GM18505 (cell line): ENCODE measurements at regions not wholly inside any gene's neighbourhood (a gene's known extent, or its start where the extent isn't known, plus 50 kb on each side); places are given as distances from the start of the nearest gene placed in this dataset.

Experiments
- ATAC-seq: cut with Tn5 transposase; IDR thresholded peaks from one replicate; pipeline ENCODE4 v1.9.1; 2021; ENCODE audit not compliant: unreplicated experiment
- POLR2A ChIP-seq: IDR thresholded peaks from 4 replicates; pipeline ENCODE4 v1.6.1; 2011; ENCODE audit warnings: borderline replicate concordance; ENCODE audit not compliant: insufficient read depth, insufficient read length; ENCODE audit errors: extremely low read depth

DNA sequence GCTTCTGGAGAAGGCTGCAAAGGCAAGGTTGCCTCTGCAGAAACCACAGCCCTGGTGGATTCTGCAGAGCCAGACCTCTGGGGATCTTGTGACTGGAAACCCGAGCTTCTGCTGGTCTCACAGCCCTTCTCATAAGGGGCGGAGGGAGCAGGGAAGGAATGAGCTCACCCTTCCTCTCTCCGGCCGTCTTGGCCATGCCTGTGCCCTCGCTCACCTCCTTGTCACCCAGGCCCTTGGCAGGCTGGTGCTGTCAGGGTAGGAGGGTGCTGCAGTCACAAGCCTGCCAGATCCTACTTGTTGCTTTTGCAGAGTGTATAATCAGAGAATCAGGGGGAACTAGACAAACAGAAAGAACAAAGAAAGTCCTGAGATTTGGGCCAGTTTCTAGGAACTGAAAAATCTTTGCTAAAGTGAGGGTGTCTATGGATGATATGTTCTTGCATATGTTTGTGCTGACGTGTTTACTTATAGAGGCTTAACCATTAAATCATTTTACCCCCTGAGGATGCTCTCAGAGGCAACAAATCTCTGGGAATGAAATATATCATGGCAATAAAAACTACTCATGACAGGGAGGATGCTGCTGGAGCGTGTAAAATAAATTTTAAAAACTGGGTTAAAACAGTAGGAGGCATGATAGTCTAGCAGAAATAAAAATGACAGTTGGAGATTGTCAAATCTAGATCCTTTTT lies 244.9 kb upstream of the SOX4 start:
- ATAC-seq, result no peak
- no peak for TF ChIP-seq POLR2A

DNA sequence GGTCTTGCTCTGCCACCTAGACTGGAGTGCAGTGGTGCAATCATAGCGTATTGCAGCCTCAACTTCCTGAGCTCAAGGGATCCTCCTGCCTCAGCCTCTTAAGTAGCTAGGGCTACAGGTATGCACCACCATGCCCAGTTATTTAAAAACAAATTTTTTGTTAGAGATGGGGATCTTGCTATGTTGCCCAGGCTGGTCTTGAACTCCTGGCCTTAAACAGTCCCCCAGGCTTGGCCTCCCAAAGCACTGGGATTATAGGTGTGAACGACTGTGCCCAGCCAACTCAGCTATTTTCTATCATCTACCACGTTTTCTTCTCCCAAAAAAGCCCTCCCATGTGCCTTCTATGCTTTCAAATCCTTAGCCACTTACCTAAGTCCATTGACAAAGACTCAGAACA lies 243.7 kb upstream of the SOX4 start:
- no peak for ATAC-seq
- no peak for TF ChIP-seq POLR2A

DNA sequence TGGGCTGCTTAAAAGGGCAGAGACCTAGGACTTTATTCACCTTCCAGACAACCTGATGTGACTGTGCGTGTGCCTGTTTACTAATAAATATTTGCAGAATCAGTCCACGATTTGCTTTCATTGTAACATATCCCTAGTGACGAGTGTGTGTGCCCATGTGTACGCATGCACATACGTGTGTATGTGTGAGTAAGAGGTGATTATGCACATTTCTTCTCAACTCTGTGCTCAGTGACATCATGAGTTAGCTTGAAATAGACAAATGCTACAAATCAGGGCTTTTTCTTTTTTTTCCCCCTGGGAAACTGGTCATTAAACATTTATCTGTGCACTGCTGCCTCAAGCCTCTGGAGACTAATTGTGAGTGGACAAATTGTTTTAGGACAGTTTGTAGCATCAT lies 242.6 kb upstream of the SOX4 start:
- TF ChIP-seq POLR2A, result no peak
- no peak for ATAC-seq

DNA sequence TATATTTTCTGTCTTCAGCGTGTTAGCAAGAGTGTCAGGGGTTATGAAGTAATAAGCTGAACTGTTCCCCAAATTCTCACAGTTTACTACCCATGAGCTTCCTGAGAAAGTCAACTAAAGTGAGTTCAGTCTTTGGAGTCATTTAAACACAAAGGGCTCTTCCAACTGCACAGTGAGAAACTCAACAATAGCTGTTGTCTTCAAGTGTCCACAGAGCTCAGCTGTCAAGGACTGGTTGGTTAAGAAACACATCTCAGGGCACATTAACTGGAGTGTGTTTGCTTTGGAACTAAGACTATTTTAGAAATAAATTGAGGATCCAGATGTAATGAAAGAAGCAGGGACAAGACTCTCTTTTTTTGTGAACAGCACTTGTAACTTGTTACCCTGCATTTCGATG lies 241.4 kb upstream of the SOX4 start:
- TF ChIP-seq POLR2A, result no peak
- no peak for ATAC-seq

DNA sequence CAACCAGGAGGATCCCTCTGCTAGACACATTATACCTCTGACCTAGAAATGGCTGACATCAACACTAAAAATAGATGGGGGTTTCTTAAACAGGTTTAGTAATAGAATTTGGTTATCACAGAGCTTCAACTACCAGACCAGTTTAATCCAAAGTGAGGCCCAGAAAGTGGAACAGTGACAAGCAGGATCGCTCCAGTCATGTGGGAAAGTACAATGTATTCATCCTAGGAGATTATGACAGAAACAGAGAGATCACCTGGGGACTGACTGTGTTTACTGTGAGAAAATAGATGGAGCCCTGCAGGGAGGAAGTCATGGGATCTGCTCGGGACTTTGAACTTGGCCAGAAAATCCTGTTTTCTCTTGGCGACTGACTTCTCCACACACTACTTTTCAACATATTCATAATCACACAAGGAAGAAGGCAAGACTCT lies 238.7 kb upstream of the SOX4 start:
- ATAC-seq, result no peak
- no peak for TF ChIP-seq POLR2A

DNA sequence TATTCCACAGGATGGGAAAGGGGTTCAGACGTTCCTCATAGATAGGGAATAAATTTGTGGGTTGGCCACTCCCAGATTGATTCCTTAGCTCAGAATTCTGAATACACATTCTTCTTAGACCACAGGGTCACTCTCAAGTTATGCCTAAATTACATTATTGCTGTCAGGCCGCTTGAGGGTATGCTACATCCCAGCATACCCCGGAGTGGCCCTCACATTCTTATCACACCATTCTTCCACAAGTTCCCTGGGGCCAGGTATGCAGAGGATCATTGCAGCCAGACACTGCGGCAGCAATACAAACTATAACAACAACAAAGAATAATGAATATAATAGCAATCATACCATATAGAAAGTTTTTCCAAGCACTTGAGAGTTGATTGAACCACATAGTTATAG lies 237.9 kb upstream of the SOX4 start:
- no peak for TF ChIP-seq POLR2A
- no peak for ATAC-seq

DNA sequence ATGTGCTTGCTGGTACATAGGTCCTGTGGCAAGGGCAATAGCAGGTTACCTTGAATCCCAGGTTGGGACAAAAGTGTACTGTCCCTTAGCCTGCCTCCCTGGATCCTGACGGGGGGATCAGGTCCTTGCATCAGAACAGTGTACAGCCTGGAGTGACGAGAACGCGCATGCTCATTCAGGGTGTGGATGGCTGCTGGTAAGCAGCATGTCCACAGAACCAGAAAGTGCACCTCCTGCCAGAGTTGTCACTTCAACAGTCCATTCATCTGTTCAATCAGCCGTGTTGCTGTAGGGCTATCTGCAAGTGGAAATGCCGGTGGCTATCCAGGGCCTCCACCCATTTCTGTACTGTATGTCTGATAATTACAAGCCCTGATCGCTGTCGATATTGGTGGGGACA lies 236.3 kb upstream of the SOX4 start:
- no peak for TF ChIP-seq POLR2A
- ATAC-seq, result no peak

DNA sequence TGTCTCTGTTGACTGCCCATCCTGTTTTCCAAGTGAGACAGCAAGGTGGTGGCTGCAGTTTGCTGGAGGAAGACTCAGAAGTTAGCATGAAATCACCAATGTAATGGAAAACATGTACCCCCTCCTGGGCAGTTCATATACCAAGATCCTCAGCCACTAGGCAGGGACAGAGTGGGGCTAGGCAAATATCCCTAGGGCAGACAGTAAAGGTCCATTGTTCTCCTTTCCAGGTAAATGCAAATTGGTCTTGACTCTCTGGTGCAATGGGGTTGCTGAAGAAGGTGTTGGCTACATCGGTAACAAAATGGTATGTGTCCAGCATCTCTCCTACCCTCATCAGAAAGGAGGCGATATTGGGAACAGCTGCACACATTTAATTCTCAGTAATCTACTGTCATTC lies 233.6 kb upstream of the SOX4 start:
- no peak for TF ChIP-seq POLR2A

DNA sequence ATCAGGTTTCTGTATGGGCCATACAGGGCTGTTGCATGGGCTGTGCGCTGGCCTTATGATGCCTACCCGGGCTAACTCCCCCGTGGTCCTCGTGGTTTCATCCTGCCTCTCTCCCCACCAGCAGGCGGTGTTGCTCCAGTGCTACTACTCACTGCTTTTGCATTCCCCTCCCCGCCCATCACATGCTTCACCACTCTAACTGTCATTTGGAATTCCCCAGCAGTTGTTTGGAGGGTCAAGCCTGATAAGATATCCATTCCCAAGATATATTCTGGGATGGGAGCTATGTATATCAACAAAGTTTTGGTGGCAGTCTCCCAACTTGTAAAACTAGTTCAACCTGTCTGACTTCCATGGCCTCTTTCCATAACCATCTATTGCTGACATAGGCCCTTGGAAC lies 233.2 kb upstream of the SOX4 start:
- no peak for ATAC-seq
- TF ChIP-seq POLR2A, result no peak

More for the DNA sequence above, 233.6 kb upstream of the SOX4 start:
- ATAC-seq, result no peak

DNA sequence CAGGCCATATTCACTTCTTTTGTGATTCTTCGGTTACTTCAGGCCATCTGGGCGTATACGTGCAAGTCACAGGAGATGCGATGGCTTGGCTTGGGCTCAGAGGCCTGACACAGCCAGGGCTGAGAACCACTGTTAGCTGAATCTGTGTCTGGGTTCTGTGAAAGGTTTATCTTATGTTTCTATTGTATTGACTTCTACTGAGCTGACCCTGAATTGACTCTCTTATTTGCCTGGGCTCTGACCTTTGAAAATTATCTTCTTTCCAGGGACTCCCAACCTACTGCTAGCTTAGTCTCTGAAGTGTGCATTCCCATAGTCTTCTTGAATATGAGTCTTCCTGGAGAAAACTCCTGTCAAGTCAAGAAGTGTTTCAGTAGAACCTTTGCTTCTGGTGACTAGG lies 226.4 kb upstream of the SOX4 start:
- no peak for ATAC-seq
- no peak for TF ChIP-seq POLR2A

DNA sequence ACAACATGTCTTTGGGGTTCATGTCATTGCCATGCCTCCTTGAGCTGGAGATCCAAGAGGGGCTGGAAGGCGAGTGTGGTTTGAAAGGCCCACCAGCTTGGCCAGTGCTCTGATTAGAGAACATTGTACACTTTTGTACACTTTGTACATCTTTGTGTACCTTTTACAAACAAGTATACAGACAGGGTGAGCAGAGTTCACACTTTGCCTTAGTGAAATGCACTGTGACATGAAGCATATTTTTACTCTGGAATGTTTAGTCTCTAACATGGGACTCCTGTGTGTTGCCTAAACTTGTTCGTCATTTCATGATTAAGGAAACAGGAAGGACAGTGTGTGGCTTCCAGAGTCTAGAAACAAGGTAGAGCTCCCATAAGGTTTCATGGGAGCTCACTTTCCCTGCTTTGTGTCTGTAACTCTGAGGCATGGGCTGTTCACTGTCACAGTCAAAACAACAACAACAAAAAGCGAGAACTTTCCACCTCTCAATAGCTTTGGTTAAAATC lies 225.8 kb upstream of the SOX4 start:
- TF ChIP-seq POLR2A, result no peak
- ATAC-seq, result no peak

DNA sequence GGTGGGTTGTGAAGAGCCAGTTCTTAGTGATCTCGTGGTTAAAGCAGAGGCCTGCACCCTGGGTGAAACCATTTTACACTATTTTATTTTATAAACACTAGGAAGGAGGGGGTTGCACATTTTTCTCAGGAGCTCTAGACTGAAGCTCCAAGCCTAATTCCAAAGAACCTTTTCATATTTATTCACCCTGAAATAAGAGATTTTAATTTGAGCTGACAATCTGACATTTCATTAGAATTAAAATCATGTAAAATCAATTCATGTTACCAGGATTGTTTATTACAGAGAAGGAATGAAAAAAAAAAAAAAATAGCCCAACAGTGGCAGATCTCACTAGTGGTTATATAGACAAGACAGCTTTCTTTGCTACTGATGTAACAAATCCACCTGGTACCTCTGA lies 222.5 kb upstream of the SOX4 start:
- no peak for TF ChIP-seq POLR2A
- no peak for ATAC-seq

DNA sequence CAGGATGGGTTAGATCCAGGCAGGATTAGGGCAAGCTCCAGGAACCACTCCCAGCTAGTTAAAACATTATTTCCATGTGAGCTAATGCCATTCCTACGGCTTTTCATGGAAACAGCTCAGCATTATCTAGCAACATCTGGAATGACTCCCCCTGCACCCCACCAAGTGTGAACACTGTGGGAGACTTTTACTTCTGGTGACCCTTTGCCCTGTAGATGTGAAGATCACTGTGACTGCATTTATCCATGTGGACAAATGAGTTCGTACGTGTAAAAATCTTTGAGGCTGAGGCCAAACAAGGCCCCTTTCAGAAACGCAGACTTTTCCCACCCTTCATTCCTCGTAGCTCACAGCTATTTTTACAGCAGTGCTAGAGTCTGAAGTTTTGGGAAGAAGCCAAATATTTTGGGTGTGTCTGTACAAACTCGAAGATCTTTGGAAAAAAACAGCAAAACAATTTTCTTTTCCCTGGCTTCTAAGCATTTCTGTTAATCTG lies 221.8 kb upstream of the SOX4 start:
- TF ChIP-seq POLR2A, result no peak
- no peak for ATAC-seq

DNA sequence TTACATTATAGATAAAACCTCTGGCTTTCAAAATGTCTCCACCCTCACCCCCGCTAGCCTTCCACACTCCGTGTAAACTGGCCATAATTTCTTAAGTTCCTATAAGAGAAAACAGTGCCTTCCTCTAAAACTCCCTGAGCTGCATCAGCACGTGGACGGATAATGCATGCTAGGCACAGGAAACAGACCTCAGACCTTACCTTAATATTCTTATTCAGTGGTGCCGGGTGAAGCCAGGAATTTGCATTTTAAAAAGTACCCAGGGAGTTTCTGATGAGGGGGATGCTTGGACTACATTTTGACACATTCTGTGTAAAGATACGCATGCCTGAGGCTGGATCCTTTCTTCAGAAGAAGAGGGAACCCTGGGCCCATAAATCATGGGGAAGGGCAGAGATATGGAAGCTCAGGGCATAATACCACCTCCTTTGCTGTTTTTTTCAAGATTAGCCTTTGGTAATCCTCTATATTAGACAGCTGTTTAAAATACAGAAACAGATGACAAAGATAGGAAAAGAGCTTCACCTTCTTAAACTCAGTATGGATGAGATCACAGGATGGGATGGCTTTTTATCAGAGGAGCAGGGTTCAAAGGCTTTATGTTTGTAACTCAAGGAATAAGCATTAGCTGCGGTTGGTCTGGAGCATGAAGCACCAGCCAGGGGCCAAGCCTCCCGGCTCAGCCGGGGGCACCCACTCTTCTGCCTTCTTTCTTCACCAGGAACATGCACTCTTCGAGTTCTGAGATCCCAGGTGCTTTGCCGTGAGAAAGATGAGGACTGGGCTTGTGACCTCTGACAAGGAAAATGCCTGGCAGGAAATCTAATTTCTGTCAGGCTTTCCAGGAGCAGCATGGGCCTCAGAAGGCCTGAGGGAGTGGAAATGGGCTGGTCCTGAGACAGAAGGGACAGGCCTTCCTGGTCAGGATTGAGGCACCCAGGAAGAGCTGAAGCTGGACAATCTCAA lies 218.1 kb upstream of the SOX4 start:
- no peak for ATAC-seq
- no peak for TF ChIP-seq POLR2A

DNA sequence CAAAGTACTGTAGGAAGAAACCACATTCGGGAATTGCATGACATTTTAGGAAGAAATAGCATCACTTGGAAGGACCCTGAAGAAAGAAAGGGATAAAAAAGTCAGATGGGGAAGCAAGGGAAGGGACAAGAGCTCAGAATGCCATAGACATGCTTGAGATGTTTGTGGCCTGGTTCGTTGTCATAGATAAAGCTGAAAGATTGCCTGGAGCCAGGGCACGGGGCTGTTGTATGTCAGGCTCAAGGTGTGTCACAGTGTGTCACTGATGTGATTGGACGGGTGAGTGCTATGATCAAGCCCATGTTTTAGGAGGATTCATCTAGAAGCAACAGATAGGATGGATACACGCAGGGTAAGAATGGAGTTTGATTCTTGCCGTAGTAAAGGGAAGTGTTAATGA lies 216.2 kb upstream of the SOX4 start:
- TF ChIP-seq POLR2A, result no peak
- ATAC-seq, result no peak
